Activated CD8-positive, alpha-beta T cell treated with anti-CD3 and anti-CD28 coated beads for 36 hours (primary cell): ENCODE measurements at regions not wholly inside any gene's neighbourhood (a gene's known extent, or its start where the extent isn't known, plus 50 kb on each side); places are given as distances from the start of the nearest gene placed in this dataset.

ENCODE experiments used
- ATAC-seq: fragments of 200-7000 bp; cut with Tn5 transposase; one replicate; pipeline ENCODE4 v1.10.0; 2021; ENCODE audit warnings: mild to moderate bottlenecking, moderate library complexity
- CTCF ChIA-PET: fragments of 350-600 bp; sonication (Branson Sonifier 250); formaldehyde crosslinking; loops from one replicate; lab custom pipeline; 2021; ENCODE audit warnings: antibody characterized with exemption; lab: Charles Lee
- POLR2A ChIA-PET: fragments of 350-600 bp; sonication (Branson Sonifier 250); formaldehyde crosslinking; loops from one replicate; lab custom pipeline; 2021; ENCODE audit warnings: antibody characterized with exemption; lab: Charles Lee
- DNase-seq: peaks from one replicate; pipeline ENCODE4 v3.0.0-alpha.2; 2020
- H3K27ac Mint-ChIP-seq: one replicate; pipeline ENCODE4 v1.8.0; 2021; ENCODE audit warnings: mild to moderate bottlenecking, mixed read lengths
- H3K27me3 Mint-ChIP-seq: one replicate; pipeline ENCODE4 v1.8.0; 2021; ENCODE audit warnings: mixed read lengths
- H3K36me3 Mint-ChIP-seq: one replicate; pipeline ENCODE4 v1.8.0; 2021; ENCODE audit warnings: low read depth, mixed read lengths
- H3K4me1 Mint-ChIP-seq: one replicate; pipeline ENCODE4 v1.8.0; 2021; ENCODE audit warnings: low read depth, mixed read lengths
- H3K4me3 Mint-ChIP-seq: one replicate; pipeline ENCODE4 v1.8.0; 2021; ENCODE audit warnings: mild to moderate bottlenecking, moderate library complexity, mixed read lengths
- H3K9me3 Mint-ChIP-seq: one replicate; pipeline ENCODE4 v1.8.0; 2021; ENCODE audit warnings: mixed read lengths
- CTCF ChIP-seq: fragments of 200-600 bp; IDR thresholded peaks from one replicate; pipeline ENCODE4 v1.8.0; 2022; ENCODE audit warnings: antibody characterized with exemption, mild to moderate bottlenecking
- intact Hi-C: fragments of 100-400 bp; cut with micrococcal nuclease; formaldehyde crosslinking; loops from one replicate; pipeline ENCODE4 v1.10.0; 2022

DNA sequence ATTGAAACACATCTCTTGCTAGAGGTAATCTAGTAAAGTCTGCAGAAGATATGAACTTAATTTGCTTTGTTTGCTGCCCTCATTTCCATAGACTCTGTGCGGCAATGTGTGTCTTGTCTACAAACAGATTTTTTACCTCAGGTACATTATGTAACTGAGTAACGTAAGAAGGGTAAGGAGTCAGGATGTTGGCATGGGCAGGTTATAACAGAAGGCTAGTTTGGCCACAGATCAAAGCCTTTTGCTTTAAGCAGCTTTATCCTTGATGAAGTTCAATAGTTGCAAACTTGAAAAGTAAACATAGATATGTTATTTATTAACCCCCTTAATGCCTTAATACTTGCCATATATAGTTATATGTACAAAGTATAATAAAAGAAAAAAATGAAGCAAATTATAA is 391.6 kb upstream of the FKBP1C start:
- Mint-ChIP-seq H3K4me3 (no peak overlapping the region), H3K9me3 (peaks cover 3% of the 10 kb centered on the region), H3K4me1 (no peaks in the 10 kb centered on the region), H3K36me3 (no peaks in the 10 kb centered on the region), H3K27ac (no peak overlapping the region), H3K27me3 (no peaks in the 10 kb centered on the region)
- ATAC-seq, result no peak
- ChIA-PET CTCF (no interaction called here), POLR2A (no interaction called here)
- intact Hi-C loops, result no loop called here
- no peak for TF ChIP-seq CTCF
- DNase-seq, result no peak

- Mint-ChIP-seq H3K4me1 (no peaks in the 10 kb centered on the region), H3K27me3 (no peaks in the 10 kb centered on the region), H3K36me3 (no peaks in the 10 kb centered on the region), H3K27ac (no peak overlapping the region), H3K9me3 (peaks cover 2% of the 10 kb centered on the region), H3K4me3 (no peak overlapping the region)
- intact Hi-C loops, result no loop called here
- no peak for ATAC-seq
- TF ChIP-seq CTCF, result no peak
- ChIA-PET POLR2A (no interaction called here), CTCF (no interaction called here)
- no peak for DNase-seq
Measured at GRCh38 chr6:62808565-62809293, 402.5 kb upstream of the FKBP1C start.

DNA sequence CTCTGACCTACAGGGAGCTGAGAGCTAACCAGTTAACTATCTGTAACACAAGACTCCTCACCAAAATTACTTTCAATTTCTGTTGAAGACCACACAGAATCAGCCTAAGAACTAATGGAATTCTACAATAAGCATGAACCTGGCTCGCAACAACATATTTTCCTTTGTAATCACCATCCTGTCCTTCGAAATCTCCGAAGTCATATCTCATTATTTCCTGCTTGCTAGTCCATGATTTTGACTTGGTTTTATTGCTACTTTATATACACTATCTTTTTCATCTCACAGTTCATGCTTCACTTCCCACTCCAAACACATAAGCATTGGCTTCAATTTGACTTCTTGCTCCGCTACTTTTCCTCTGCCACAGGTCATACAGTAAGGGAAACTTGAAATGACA is 405.8 kb upstream of the FKBP1C start:
- POLR2A ChIA-PET, result no interaction called here
- H3K27ac Mint-ChIP-seq, result no peak overlapping the region
- no peaks in the 10 kb centered on the region for H3K27me3 Mint-ChIP-seq

GRCh38 chr6:62803094-62803493 is 408.2 kb upstream of the FKBP1C start:
- Mint-ChIP-seq H3K9me3 (peaks cover 9% of the 10 kb centered on the region), H3K4me3 (no peak overlapping the region), H3K36me3 (no peaks in the 10 kb centered on the region), H3K4me1 (no peaks in the 10 kb centered on the region), H3K27ac (no peak overlapping the region), H3K27me3 (no peaks in the 10 kb centered on the region)
- TF ChIP-seq CTCF, result no peak
- no peak for DNase-seq
- ChIA-PET CTCF (no interaction called here), POLR2A (no interaction called here)
- intact Hi-C loops, result no loop called here
- no peak for ATAC-seq

More for the DNA sequence above, 405.8 kb upstream of the FKBP1C start:
- ATAC-seq (no peak), DNase-seq (no peak)
- Mint-ChIP-seq H3K36me3 (no peaks in the 10 kb centered on the region), H3K9me3 (peaks cover 10% of the 10 kb centered on the region), H3K4me3 (no peak overlapping the region), H3K4me1 (no peaks in the 10 kb centered on the region)
- TF ChIP-seq CTCF, result no peak
- CTCF ChIA-PET, result no interaction called here
- intact Hi-C loops, result no loop called here

GRCh38 chr6:62797190-62797589 is 414.1 kb upstream of the FKBP1C start:
- no peak for TF ChIP-seq CTCF
- no peaks in the 10 kb centered on the region for H3K36me3 Mint-ChIP-seq
- peaks cover 17% of the 10 kb centered on the region for H3K9me3 Mint-ChIP-seq
- no peak for DNase-seq
- H3K4me3 Mint-ChIP-seq, result no peak overlapping the region
- intact Hi-C loops, result no loop called here
- no peaks in the 10 kb centered on the region for H3K4me1 Mint-ChIP-seq
- ChIA-PET CTCF (no interaction called here), POLR2A (no interaction called here)
- no peaks in the 10 kb centered on the region for H3K27me3 Mint-ChIP-seq
- ATAC-seq, result no peak
- H3K27ac Mint-ChIP-seq, result no peak overlapping the region
